GM21390 (cell line): ENCODE measurements at regions not wholly inside any gene's neighbourhood (a gene's known extent, or its start where the extent isn't known, plus 50 kb on each side); places are given as distances from the start of the nearest gene placed in this dataset.

Source experiments
- ATAC-seq: cut with Tn5 transposase; IDR thresholded peaks from one replicate; pipeline ENCODE4 v1.9.1; 2021; ENCODE audit not compliant: unreplicated experiment

DNA sequence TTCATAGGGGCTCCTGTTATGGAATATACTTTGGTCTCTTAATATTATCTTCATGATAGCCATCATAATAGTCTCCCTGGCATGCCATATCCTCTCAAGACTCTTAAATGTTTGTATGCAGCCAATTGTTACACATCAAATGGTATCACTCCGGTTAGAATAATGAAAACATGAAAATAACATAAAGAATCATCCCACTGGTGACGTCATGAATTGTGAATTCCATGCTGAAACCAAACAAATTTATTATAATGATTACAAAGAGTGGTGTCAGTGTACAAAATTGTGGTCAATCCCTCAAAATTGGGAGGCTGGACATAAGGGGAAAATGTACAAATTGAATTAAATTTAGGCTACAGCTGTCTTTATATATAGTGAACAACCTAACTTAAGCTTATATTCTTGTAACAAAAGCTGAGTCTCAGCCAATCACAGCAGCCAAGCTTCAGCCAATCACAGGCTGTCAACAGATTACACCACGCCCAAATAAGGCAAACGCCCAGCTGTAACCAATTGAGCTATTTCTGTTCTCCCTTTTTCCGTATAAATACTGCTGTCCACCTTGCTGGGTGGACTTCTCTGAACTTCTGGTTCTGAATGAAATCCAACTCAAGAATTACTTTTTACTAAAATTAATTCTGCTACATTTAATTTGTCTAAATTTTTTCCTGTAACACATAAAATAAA, 156.1 kb downstream of the CHD9NB start:
- no peak for ATAC-seq

GRCh38 chr16:52874042-52874441, 178.7 kb downstream of the CHD9NB start:
- no peak for ATAC-seq

GRCh38 chr16:52872731-52873130, 180.0 kb downstream of the CHD9NB start:
- ATAC-seq = no peak

GRCh38 chr16:52871481-52871880, 181.2 kb downstream of the CHD9NB start:
- no peak for ATAC-seq

- ATAC-seq = no peak
Observed at GRCh38 chr16:52869243-52869642, 183.5 kb downstream of the CHD9NB start.

GRCh38 chr16:52863000-52863399, 189.7 kb downstream of the CHD9NB start:
- ATAC-seq = no peak

GRCh38 chr16:52861614-52862022, 191.1 kb downstream of the CHD9NB start:
- ATAC-seq = no peak

DNA sequence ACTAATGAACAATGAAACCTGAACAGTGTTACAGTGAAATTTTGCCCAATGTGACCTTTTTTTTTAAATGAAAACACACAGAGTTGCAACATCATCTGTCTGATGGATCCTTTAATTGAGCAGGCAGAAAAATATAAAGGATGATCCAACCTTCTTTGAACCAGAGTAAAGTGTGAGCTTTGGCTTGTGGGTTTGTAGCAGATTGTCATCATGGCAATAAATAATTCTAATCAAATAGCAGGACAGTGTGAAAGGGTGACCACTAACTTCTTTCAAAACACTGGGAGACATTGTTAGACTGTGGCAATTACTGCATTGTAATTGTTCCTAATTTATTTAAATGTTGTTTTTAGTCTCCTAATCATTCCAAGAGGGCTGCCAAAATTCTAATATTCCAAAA, 197.2 kb downstream of the CHD9NB start:
- ATAC-seq = no peak

- no peak for ATAC-seq
Observed at GRCh38 chr16:52852978-52853377, 199.7 kb downstream of the CHD9NB start.

GRCh38 chr16:52851211-52851740, 201.4 kb downstream of the CHD9NB start:
- no peak for ATAC-seq

- ATAC-seq = no peak
Observed at GRCh38 chr16:52843381-52843780, 209.3 kb downstream of the CHD9NB start.

- no peak for ATAC-seq
Observed at GRCh38 chr16:52837251-52837650, 215.4 kb downstream of the CHD9NB start.

DNA sequence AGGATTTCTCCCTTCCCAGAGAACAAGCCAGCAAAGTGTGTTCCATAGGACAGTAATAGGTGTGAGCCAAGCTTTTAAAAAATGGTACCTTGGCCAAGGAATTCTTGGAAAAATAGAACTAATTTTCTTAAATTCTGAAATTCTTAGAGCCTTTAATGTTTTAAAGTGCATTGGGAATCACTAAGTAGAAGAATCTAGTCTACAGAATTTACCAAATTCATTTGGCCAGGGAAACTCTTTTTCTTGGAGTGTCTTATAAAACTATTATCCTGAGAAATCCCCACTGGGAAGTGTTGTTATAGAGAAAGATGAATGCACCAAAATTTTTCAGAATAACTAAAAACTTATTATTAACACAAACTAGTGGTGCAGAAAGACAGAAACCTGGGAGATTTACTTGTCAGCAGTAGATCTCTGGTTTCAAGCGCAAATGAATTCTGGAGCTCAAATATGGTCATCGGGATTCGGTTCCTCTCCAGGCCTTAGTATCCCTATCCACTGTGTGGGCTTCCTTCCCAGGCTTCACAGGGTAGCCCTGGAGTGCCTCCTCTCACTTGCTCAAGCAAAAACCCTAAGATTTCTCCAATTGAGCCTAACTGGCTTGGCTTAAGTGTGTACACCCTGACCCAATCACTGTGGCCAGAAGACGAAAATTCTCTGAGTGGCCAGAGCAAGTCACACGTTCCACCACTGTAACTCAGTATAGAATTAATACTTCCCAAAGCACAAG, 217.8 kb downstream of the CHD9NB start:
- ATAC-seq = no peak

GRCh38 chr16:52832771-52833170, 219.9 kb downstream of the CHD9NB start:
- ATAC-seq = no peak

DNA sequence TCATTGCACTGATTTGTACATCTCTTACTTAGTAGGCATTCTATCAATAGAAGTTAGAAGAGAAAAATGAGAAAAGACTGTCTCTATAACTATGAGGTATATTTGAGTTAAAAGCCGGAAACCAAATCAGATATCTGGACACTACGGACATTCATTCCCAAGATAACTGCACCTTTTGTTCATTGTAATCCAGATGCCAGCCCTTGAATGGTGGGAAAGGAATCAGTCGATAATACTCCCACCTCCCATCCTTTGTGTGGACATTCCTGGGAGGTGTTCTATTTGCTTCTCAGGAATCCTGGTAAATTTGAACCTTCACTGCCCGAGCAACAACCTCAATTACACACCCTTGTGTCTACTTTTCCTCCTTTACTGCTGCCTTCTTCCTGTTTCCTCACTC, 225.2 kb downstream of the CHD9NB start:
- no peak for ATAC-seq

DNA sequence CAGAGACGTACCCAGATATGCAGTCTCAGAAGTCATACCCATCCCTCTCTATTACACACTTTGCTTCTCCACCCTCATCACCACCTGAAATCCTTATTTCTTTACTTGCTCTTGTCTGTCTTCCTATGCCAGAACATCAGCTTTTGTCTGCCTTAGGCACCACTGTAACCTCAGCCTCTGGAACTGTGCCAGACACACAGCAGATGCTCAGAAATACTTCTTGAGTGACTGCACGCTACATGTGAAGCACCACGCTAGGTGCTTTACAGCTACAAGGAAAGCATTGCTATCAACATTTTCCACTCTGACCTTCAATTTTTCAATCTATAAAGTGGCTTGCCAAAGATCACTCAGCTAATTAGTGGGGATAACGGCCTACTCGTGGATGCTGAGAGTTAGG, 226.8 kb downstream of the CHD9NB start:
- ATAC-seq = no peak

GRCh38 chr16:52819808-52820207, 232.9 kb downstream of the CHD9NB start:
- ATAC-seq = no peak

GRCh38 chr16:52819405-52819804, 233.3 kb downstream of the CHD9NB start:
- ATAC-seq = no peak

- no peak for ATAC-seq
Observed at GRCh38 chr16:52817696-52818095, 235.0 kb downstream of the CHD9NB start.

DNA sequence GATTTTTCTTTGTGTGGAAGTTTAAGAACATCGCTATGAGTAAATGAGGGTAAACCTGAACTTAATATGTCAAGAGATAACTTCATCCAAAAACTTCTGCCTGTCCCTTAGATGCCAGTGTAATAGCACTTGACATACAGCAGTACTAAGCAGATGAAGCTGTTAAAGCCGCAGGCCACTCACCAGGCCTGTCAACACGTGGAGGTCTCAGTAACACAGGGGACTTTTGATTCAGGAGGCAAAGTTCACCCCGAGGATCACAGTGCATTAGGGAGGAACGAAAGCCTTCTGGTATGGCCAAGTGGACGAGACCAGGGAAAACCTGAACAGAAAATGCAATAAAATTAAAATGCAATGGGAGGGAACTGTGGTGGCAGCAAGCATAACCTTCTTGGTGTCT, 235.7 kb downstream of the CHD9NB start:
- no peak for ATAC-seq

DNA sequence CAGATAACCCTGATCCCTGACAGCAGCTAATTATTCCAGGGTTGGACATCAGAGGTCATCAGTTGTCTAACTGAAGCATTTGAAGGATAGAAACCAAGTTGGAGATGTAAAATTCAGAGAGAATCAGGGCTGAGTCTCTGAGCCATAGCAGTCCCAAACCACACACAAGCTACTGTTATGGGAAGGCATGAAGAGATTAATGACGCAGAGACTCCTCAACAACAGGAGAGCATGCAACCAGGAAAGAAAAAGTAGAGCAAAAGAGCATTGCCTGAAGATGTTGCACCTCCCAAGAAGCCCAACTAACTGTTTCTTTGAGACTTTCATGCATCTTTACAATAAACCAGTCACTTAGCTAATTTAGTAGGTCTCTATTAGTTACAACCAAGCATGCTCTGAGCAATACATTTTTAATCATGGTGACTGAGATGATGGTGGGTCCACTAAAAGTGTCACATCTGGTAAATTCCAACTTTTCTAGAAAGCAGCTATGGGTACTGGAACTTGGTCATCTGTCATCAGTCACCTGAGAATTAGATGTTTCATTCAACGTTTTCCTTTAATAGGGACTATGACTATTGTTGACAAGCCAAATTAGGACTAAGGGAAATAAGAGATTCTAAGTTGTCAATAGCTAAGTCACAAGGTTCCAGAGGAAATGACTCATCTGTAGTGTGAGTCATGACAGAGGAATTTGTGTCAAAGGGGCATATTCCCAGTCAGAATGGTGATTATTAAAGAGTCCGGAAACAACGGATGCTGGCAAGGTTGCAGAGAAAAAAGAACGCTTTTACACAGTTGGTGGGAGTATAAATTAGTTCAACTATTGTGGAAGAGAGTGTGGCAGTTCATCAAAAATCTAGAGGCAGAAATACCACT, 239.8 kb downstream of the CHD9NB start:
- ATAC-seq = no peak
